RWPE1 (cell line): ENCODE measurements at regions not wholly inside any gene's neighbourhood (a gene's known extent, or its start where the extent isn't known, plus 50 kb on each side); places are given as distances from the start of the nearest gene placed in this dataset.

Experiments used
- CTCF ChIA-PET: fragments of 350-600 bp; sonication (Branson Sonifier 250); formaldehyde crosslinking; extraction: SDS; loops from one replicate; lab custom pipeline; 2021; lab: Yijun Ruan, JAX
- POLR2A ChIA-PET: fragments of 400-600 bp; formaldehyde crosslinking; extraction: SDS; loops from one replicate; lab custom pipeline; 2020; ENCODE audit warnings: antibody characterized with exemption; ENCODE audit not compliant: low non-redundant PET; lab: Yijun Ruan, JAX
- DNase-seq: peaks from one replicate; pipeline ENCODE4 v3.0.0; 2012; ENCODE audit warnings: low spot score
- H3K27ac ChIP-seq: fragments of 450-650 bp; 2 replicates; pipeline ENCODE4 v1.5.1; 2017
- TF ChIP-seq, protein P1 (sequence below): fragments of 450-650 bp; conservative IDR thresholded peaks from 2 replicates; pipeline ENCODE4 v1.5.1; 2017; ENCODE audit warnings: low read depth, mild to moderate bottlenecking

DNA sequence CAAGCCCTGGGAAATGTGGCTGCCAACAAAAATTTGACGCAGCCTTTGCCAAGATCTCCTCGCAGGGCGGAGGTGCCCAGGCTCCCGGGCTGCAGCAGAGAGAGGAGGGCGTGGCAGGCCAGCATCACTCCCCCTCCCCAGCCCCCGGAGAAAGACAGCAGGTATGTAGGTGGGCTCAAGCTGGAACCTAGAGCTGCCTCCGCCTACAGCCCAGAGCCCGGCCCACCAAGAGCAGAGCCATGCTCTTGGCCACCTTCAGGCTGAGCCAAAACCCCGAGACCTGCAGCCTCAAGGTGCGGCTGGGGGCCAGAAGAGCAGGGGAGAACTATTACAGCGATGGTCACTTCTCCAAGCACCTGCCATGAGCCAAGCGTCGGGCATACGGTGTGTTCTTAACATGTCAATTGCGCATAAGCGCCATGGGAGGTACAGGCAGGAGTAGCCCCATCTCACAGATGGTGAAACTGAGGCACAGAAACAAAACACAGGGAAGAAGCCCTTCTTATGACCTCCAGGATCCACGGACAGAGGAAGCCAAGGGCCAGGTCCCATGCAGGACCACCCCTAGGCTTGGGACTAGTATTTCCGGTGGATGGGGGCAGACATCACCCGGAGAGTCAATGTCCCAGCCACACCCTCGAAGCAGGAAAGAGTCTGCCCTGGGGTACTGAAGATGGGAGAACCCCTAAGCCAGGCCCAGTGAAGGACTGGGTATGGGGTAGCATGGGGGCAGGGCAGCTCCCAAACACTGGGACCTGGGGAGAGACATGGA is 109.0 kb downstream of the NCOR2 start:
- TF ChIP-seq, protein P1, sequence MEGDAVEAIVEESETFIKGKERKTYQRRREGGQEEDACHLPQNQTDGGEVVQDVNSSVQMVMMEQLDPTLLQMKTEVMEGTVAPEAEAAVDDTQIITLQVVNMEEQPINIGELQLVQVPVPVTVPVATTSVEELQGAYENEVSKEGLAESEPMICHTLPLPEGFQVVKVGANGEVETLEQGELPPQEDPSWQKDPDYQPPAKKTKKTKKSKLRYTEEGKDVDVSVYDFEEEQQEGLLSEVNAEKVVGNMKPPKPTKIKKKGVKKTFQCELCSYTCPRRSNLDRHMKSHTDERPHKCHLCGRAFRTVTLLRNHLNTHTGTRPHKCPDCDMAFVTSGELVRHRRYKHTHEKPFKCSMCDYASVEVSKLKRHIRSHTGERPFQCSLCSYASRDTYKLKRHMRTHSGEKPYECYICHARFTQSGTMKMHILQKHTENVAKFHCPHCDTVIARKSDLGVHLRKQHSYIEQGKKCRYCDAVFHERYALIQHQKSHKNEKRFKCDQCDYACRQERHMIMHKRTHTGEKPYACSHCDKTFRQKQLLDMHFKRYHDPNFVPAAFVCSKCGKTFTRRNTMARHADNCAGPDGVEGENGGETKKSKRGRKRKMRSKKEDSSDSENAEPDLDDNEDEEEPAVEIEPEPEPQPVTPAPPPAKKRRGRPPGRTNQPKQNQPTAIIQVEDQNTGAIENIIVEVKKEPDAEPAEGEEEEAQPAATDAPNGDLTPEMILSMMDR, result no peak
- no peak for DNase-seq
- ChIA-PET CTCF (no interaction called here), POLR2A (no interaction called here)
- peak overlapping the region; percentile 72 for H3K27ac ChIP-seq

- TF ChIP-seq, protein P1, result no peak
- H3K27ac ChIP-seq, result peak overlapping the region; percentile 72
- no peak for DNase-seq
- POLR2A ChIA-PET, result no interaction called here
- CTCF ChIA-PET, result interaction anchor here (0.6 kb wide), 1 partner anchor 21 kb away, joined by 3 read pairs; no protein-coding TSS in a partner anchor
Measured at GRCh38 chr12:124457287-124458219, 109.9 kb downstream of the NCOR2 start.

DNA sequence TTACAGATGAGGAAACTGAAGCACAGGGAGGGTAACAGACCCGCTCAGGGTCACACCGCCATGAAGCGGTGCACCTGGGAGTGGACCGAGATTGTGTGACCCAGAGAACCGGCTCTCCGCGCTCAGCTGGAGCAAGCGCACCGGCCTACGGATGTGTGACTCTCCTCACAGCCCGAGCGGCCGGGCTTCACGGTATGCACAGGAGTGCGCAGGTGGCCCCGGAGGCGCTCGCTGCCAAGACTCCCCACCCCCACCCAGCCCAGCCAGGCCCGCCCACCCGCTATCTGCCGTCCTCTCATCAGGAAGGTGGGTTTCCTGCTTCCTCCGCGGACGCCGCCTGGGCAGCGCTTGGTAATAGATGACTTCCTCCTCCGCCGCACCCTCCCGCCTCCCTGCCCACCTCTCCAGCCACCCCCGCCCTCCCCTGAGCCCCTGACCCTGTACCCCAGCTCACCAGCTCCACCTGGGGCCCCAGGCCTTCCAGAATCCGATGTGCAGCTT is 110.7 kb downstream of the NCOR2 start:
- DNase-seq, result no peak
- POLR2A ChIA-PET, result no interaction called here
- CTCF ChIA-PET, result interaction anchor here (0.7 kb wide), 1 partner anchor 23 kb away, joined by 3 read pairs; no protein-coding TSS in a partner anchor
- TF ChIP-seq, protein P1, result no peak
- H3K27ac ChIP-seq, result peak overlapping the region; percentile 72

- no peak for DNase-seq
- ChIA-PET POLR2A (no interaction called here), CTCF (interaction anchor here (0.7 kb wide), 1 partner anchor 22 kb away, joined by 3 read pairs; no protein-coding TSS in a partner anchor)
- TF ChIP-seq, protein P1, result no peak
- H3K27ac ChIP-seq, result peak overlapping the region; percentile 72
Measured at GRCh38 chr12:124456133-124456651, 111.2 kb downstream of the NCOR2 start.

GRCh38 chr12:124455336-124455735 is 112.1 kb downstream of the NCOR2 start:
- H3K27ac ChIP-seq, result peak overlapping the region; percentile 72
- ChIA-PET CTCF (no interaction called here), POLR2A (interaction anchor here (0.6 to 0.7 kb wide), 2 partner anchors 74 to 312 kb away, joined by 3 read pairs; no protein-coding TSS in a partner anchor)
- DNase-seq, result no peak
- TF ChIP-seq, protein P1, result no peak

DNA sequence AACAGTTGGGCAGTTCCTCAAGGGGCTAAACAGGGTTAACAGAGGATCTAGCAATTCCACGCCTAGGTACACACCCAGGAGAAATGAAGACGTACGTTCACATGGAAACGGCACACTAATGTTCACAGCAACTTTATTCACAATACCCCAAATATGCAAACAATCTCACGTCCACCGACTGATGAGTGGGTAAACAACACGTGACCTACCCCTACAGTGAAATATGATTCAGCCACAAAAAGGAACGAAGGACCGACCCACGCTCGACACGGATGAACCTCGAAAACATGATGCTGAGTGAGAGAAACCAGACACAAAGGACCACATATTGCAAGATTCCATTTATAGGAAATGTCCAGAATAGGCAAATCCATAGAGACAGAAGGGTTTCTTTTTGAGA is 112.7 kb downstream of the NCOR2 start:
- TF ChIP-seq, protein P1, result no peak
- CTCF ChIA-PET, result no interaction called here
- no peak overlapping the region for H3K27ac ChIP-seq
- POLR2A ChIA-PET, result interaction anchor here (0.7 kb wide), 1 partner anchor 74 kb away, joined by 3 read pairs; no protein-coding TSS in a partner anchor
- DNase-seq, result no peak
